DND-41 (cell line): ENCODE measurements at regions not wholly inside any gene's neighbourhood (a gene's known extent, or its start where the extent isn't known, plus 50 kb on each side); places are given as distances from the start of the nearest gene placed in this dataset.

Experiments
- ATAC-seq: fragments of 200-7000 bp; cut with Tn5 transposase; 3 replicates; pipeline ENCODE4 v1.9.1; 2021; ENCODE audit warnings: low read depth; ENCODE audit not compliant: insufficient read depth
- DNase-seq: peaks from one replicate; pipeline ENCODE4 v3.0.0-alpha.2; 2020
- H2AFZ ChIP-seq: 2 replicates; pipeline ENCODE4 v1.6.0; 2012; ENCODE audit warnings: low read depth, low read length
- H3K27ac ChIP-seq: 2 replicates; pipeline ENCODE4 v1.5.1; 2012; ENCODE audit warnings: low read length, inconsistent platforms
- H3K27me3 ChIP-seq: fragments of 200-600 bp; sonication (generic); 2 replicates; pipeline ENCODE4 v1.6.0; 2012; ENCODE audit warnings: low read length, mild to moderate bottlenecking, inconsistent platforms; ENCODE audit not compliant: insufficient read depth, poor library complexity
- H3K36me3 ChIP-seq: 2 replicates; pipeline ENCODE4 v1.5.1; 2012; ENCODE audit warnings: low read length, inconsistent platforms; ENCODE audit not compliant: insufficient read depth
- H3K4me1 ChIP-seq: 2 replicates; pipeline ENCODE4 v1.5.1; 2012; ENCODE audit warnings: mild to moderate bottlenecking, low read length; ENCODE audit not compliant: insufficient read depth
- H3K4me2 ChIP-seq: 2 replicates; pipeline ENCODE4 v1.6.0; 2012; ENCODE audit warnings: mild to moderate bottlenecking, moderate library complexity, low read length, inconsistent platforms; ENCODE audit not compliant: insufficient read depth
- H3K4me3 ChIP-seq, 2 experiments: fragments of 200-600 bp in 1 of 2; shearing (Covaris generic) in 1 of 2; 2 replicates each; pipeline ENCODE4 v1.5.1; 2012 to 2016; ENCODE audit warnings: inconsistent platforms in 2 of 2, low read length in 2 of 2, mild to moderate bottlenecking in 2 of 2, low read depth in 1 of 2, moderate library complexity in 1 of 2
- H3K79me2 ChIP-seq: 2 replicates; pipeline ENCODE4 v1.6.0; 2012; ENCODE audit warnings: low read length, inconsistent platforms; ENCODE audit not compliant: insufficient read depth
- H3K9ac ChIP-seq: 2 replicates; pipeline ENCODE4 v1.6.0; 2012; ENCODE audit warnings: low read depth, mild to moderate bottlenecking, inconsistent platforms, low read length, moderate library complexity
- H3K9me3 ChIP-seq: 2 replicates; pipeline ENCODE4 v1.5.1; 2012; ENCODE audit warnings: low read length, moderate library complexity, mild to moderate bottlenecking, inconsistent platforms; ENCODE audit not compliant: insufficient read depth, severe bottlenecking
- H4K20me1 ChIP-seq: 2 replicates; pipeline ENCODE4 v1.6.0; 2012; ENCODE audit warnings: low read length; ENCODE audit not compliant: insufficient read depth
- EZH2 ChIP-seq: IDR thresholded peaks from 3 replicates; pipeline ENCODE4 v1.6.1; 2012; ENCODE audit warnings: borderline replicate concordance, low read depth, mild to moderate bottlenecking, moderate library complexity, low read length, inconsistent platforms; ENCODE audit not compliant: severe bottlenecking
- TF ChIP-seq, protein P1 (sequence below): IDR thresholded peaks from 2 replicates; pipeline ENCODE4 v1.5.1; 2012; ENCODE audit warnings: borderline replicate concordance, low read length, moderate library complexity, mild to moderate bottlenecking; ENCODE audit not compliant: poor library complexity, severe bottlenecking; ENCODE audit errors: extremely low read depth

GRCh38 chr5:88051148-88051547 lies 217.5 kb downstream of the TMEM161B start:
- Histone ChIP-seq H3K79me2 (no peaks in the 10 kb centered on the region), H4K20me1 (no peaks in the 10 kb centered on the region), H3K36me3 (no peaks in the 10 kb centered on the region), H3K4me2 (no peak overlapping the region), H3K9ac (no peak overlapping the region), H2AFZ (no peak overlapping the region), H3K9me3 (no peaks in the 10 kb centered on the region), H3K4me3 (no peak overlapping the region), H3K27ac (no peak overlapping the region), H3K27me3 (no peaks in the 10 kb centered on the region), H3K4me1 (no peaks in the 10 kb centered on the region)
- TF ChIP-seq, protein P1, sequence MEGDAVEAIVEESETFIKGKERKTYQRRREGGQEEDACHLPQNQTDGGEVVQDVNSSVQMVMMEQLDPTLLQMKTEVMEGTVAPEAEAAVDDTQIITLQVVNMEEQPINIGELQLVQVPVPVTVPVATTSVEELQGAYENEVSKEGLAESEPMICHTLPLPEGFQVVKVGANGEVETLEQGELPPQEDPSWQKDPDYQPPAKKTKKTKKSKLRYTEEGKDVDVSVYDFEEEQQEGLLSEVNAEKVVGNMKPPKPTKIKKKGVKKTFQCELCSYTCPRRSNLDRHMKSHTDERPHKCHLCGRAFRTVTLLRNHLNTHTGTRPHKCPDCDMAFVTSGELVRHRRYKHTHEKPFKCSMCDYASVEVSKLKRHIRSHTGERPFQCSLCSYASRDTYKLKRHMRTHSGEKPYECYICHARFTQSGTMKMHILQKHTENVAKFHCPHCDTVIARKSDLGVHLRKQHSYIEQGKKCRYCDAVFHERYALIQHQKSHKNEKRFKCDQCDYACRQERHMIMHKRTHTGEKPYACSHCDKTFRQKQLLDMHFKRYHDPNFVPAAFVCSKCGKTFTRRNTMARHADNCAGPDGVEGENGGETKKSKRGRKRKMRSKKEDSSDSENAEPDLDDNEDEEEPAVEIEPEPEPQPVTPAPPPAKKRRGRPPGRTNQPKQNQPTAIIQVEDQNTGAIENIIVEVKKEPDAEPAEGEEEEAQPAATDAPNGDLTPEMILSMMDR = no peak
- TF ChIP-seq EZH2 = no peak
- DNase-seq = no peak
- ATAC-seq = no peak

GRCh38 chr5:88049737-88050136 lies 218.9 kb downstream of the TMEM161B start:
- Histone ChIP-seq H2AFZ (no peak overlapping the region), H3K4me1 (no peaks in the 10 kb centered on the region), H3K9ac (no peak overlapping the region), H3K27ac (no peak overlapping the region), H3K27me3 (no peaks in the 10 kb centered on the region), H3K36me3 (no peaks in the 10 kb centered on the region), H3K4me3 (no peak overlapping the region), H3K79me2 (no peaks in the 10 kb centered on the region), H3K9me3 (no peaks in the 10 kb centered on the region), H4K20me1 (no peaks in the 10 kb centered on the region), H3K4me2 (no peak overlapping the region)
- no peak for TF ChIP-seq EZH2
- TF ChIP-seq, protein P1 = no peak
- DNase-seq = no peak
- no peak for ATAC-seq

- TF ChIP-seq, protein P1 = no peak
- no peak for TF ChIP-seq EZH2
- H3K27ac ChIP-seq = no peak overlapping the region
- H3K79me2 ChIP-seq = no peaks in the 10 kb centered on the region
- ATAC-seq (no peak), DNase-seq (no peak)
- no peak overlapping the region for H2AFZ ChIP-seq
- H3K9me3 ChIP-seq = no peaks in the 10 kb centered on the region
- H3K4me3 ChIP-seq = no peak overlapping the region
- H3K4me1 ChIP-seq = no peaks in the 10 kb centered on the region
- H3K9ac ChIP-seq = no peak overlapping the region
- no peaks in the 10 kb centered on the region for H4K20me1 ChIP-seq
- no peaks in the 10 kb centered on the region for H3K27me3 ChIP-seq
- H3K4me2 ChIP-seq = no peak overlapping the region
- H3K36me3 ChIP-seq = no peaks in the 10 kb centered on the region
Measured at GRCh38 chr5:88049156-88049555, 219.5 kb downstream of the TMEM161B start.

DNA sequence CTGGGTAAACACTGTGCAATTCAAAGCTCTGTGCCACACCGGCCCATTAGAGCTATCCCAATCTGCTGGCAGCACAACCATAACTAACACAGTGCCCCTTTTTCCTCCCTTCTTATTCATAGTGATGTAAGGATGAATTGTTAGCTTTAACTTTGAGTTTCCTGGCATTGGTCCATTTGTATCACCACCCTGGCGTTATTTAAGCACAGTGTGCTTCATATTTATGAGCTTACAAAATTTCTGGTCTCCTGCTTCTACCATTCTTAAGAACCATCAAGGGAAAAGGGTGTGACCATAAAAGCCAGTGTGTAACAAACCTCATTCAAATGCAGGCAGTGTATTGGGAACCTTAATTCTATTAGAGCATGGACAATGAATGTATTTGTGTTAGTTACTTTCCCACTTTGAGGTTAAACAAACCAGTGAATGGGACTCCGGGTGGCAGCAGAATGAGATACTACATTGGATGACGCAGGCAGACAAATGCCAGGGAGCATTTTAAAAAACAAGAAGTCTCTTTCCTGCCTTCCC lies 222.6 kb downstream of the TMEM161B start:
- no peaks in the 10 kb centered on the region for H4K20me1 ChIP-seq
- DNase-seq = no peak

More for the DNA sequence above, 222.6 kb downstream of the TMEM161B start:
- Histone ChIP-seq H3K79me2 (no peaks in the 10 kb centered on the region), H3K4me3 (no peak overlapping the region), H3K9ac (no peak overlapping the region), H3K9me3 (no peaks in the 10 kb centered on the region), H3K27ac (no peak overlapping the region), H3K27me3 (no peaks in the 10 kb centered on the region), H3K4me2 (no peak overlapping the region), H2AFZ (no peak overlapping the region), H3K4me1 (no peaks in the 10 kb centered on the region), H3K36me3 (no peaks in the 10 kb centered on the region)
- TF ChIP-seq, protein P1 = no peak
- no peak for TF ChIP-seq EZH2
- no peak for ATAC-seq
